GM21723 (cell line): ENCODE measurements at regions not wholly inside any gene's neighbourhood (a gene's known extent, or its start where the extent isn't known, plus 50 kb on each side); places are given as distances from the start of the nearest gene placed in this dataset.

Source experiments
- ATAC-seq: cut with Tn5 transposase; IDR thresholded peaks from one replicate; pipeline ENCODE4 v1.9.1; 2021; ENCODE audit warnings: mild to moderate bottlenecking, moderate library complexity; ENCODE audit not compliant: unreplicated experiment

DNA sequence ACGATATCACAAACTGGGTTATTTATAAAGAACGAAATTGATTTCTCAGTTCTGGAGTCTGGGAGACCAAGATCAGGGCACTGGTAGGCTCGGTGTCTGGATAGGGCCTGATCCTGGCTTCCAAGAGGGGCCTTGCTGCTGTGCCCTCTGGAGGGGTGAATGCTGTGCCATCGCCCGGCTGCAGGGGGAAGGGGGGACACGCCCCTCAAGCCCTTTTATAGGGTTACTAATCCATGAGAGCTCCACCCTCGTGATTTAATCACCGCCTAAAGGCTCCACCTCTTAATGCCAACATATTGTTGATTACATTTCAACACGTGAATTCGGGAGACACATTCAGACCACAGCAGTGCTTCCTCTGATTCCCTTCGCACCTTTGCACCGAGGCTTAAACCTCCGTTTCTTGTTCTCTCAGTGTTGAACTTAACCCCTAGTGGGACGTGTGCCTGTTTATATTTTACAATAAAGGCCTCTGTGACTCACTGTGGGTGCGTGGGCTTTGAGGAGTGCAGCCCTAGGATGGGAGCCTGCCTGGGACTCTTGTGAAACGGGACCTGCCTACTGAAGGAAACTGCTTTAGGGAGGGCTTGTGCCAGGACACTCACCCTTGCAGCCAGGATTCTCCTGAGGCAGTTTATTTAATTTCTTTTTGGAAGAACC lies 52.4 kb upstream of the SPATA13 start:
- ATAC-seq = no peak

DNA sequence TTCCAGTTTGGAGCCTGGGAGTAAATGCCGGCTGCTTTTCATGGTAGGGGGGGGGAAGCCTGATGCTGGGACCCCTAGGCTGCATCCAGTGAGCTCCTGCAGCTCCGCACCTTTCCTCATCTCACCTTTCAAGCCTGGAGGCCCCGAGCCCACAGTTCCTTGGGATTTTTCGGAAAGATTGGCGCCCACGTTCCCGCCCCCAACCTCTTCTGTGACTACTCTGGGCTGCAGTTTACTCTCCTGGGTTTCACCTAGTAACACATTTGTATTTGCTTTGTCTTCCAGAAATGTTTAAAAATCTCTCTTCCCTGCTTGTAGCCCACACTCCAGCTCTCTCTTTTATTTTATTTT lies 51.9 kb upstream of the SPATA13 start:
- ATAC-seq = no peak

DNA sequence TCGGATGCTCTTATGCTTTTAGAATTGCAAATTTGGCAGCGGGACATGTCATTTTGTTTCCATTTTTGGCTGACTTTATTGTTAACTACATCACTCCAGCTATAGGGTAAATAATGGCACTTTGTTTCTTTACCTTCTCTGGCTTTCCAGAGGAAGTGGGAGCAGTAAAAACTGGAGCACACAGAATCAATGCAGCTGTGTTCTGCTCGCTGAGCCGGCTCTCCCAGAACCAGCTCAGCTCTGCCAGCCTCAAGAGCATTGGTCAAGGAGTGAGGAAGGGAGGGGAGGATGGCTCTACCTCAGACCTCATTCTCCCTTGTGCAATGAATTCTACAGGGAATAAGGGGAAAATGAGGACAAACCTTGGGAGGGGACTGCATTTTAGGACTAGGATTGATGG lies 50.5 kb upstream of the SPATA13 start:
- no peak for ATAC-seq
